Bronchial epithelial cell (primary cell): ENCODE measurements at regions not wholly inside any gene's neighbourhood (a gene's known extent, or its start where the extent isn't known, plus 50 kb on each side); places are given as distances from the start of the nearest gene placed in this dataset.

Experiments
- DNase-seq: peaks from one replicate; pipeline ENCODE4 v3.0.0-alpha.2; 2010; ENCODE audit warnings: low read depth
- FAIRE-seq: peaks from 2 replicates; lab custom pipeline; 2011; peaks lifted over from hg19 to GRCh38; lab: Jason Lieb, UNC
- H3K27me3 ChIP-seq: 2 replicates; pipeline ENCODE4 v1.5.1; 2011; ENCODE audit warnings: low read length; ENCODE audit not compliant: control insufficient read depth, insufficient read depth
- H3K36me3 ChIP-seq: 2 replicates; pipeline ENCODE4 v1.5.1; 2011; ENCODE audit warnings: low read length; ENCODE audit not compliant: control insufficient read depth, insufficient read depth
- H3K4me3 ChIP-seq: 2 replicates; pipeline ENCODE4 v1.5.1; 2011; ENCODE audit warnings: mild to moderate bottlenecking, low read depth, low read length, control low read depth
- CTCF ChIP-seq: IDR thresholded peaks from 2 replicates; pipeline ENCODE4 v1.5.1; 2011; ENCODE audit warnings: mild to moderate bottlenecking, moderate library complexity, low read length, control low read depth, inconsistent platforms; ENCODE audit not compliant: insufficient read depth, severe bottlenecking

GRCh38 chr2:153595939-153596338, 117.4 kb upstream of the RPRM start:
- no peak for TF ChIP-seq CTCF
- peak; percentile 37 for DNase-seq
- H3K27me3 ChIP-seq, result no peaks in the 10 kb centered on the region
- H3K4me3 ChIP-seq, result no peak overlapping the region
- H3K36me3 ChIP-seq, result no peaks in the 10 kb centered on the region
- no peak for FAIRE-seq

- no peaks in the 10 kb centered on the region for H3K27me3 ChIP-seq
- TF ChIP-seq CTCF, result no peak
- DNase-seq (no peak), FAIRE-seq (no peak)
- no peak overlapping the region for H3K4me3 ChIP-seq
- H3K36me3 ChIP-seq, result no peaks in the 10 kb centered on the region
These were observed 123.2 kb upstream of the RPRM start for GRCh38 chr2:153601812-153602211.

- Histone ChIP-seq H3K27me3 (no peaks in the 10 kb centered on the region), H3K4me3 (no peak overlapping the region), H3K36me3 (no peaks in the 10 kb centered on the region)
- FAIRE-seq (no peak), DNase-seq (no peak)
- TF ChIP-seq CTCF, result no peak
These were observed 125.6 kb upstream of the RPRM start for GRCh38 chr2:153604133-153604532.

GRCh38 chr2:153606623-153607022, 128.1 kb upstream of the RPRM start:
- TF ChIP-seq CTCF, result no peak
- Histone ChIP-seq H3K4me3 (no peak overlapping the region), H3K27me3 (no peaks in the 10 kb centered on the region), H3K36me3 (no peaks in the 10 kb centered on the region)
- DNase-seq, result no peak
- FAIRE-seq, result no peak

- no peak for TF ChIP-seq CTCF
- Histone ChIP-seq H3K36me3 (no peaks in the 10 kb centered on the region), H3K27me3 (no peaks in the 10 kb centered on the region), H3K4me3 (no peak overlapping the region)
- DNase-seq (no peak), FAIRE-seq (no peak)
These were observed 143.7 kb upstream of the RPRM start for GRCh38 chr2:153622285-153622684.

GRCh38 chr2:153623020-153623419, 144.5 kb upstream of the RPRM start:
- H3K27me3 ChIP-seq, result no peaks in the 10 kb centered on the region
- no peak overlapping the region for H3K4me3 ChIP-seq
- no peak for TF ChIP-seq CTCF
- DNase-seq (no peak), FAIRE-seq (no peak)
- H3K36me3 ChIP-seq, result no peaks in the 10 kb centered on the region
